GM18498 (cell line): ENCODE measurements at regions not wholly inside any gene's neighbourhood (a gene's known extent, or its start where the extent isn't known, plus 50 kb on each side); places are given as distances from the start of the nearest gene placed in this dataset.

Source experiments
- ATAC-seq: cut with Tn5 transposase; IDR thresholded peaks from one replicate; pipeline ENCODE4 v1.9.1; 2021; ENCODE audit warnings: mild to moderate bottlenecking, moderate library complexity; ENCODE audit not compliant: unreplicated experiment

DNA sequence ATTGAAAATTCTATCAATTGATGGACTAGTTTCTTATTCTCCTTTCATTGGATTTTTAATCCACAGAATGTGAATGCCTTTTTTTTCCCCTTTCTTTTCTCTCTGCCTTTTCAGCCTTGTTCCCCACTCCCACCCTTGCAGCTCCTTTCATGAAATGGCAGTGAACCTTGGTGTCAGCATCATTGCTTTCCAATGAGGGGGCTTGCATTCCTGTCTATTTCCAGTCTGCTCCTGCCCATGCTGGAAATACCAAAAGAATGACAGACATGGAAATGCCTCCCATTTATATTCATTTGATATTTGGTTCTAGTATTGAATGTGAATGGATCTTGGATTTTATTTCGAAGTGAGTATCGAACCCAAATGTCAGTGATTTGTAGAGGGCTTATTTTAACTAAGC lies 162.7 kb upstream of the SGCD start:
- no peak for ATAC-seq

DNA sequence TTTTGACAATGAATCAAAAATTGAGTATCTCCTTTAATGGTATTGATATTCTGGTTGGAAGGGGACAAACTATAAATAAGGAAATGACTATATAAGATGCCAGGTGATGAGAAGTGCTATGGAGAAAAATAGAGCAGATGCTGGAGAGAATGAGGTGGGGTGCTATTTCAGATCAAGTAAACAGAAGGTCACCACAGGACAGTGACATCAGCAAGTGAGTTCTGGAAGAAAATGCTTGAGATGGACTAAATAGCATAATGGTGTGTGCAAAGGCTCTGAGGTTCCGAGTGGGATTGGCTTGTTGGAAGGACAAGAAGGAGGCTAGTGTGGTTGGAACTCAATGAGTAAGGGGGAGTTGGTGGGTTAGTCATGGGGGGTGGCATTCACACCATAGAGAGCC lies 157.5 kb upstream of the SGCD start:
- ATAC-seq: no peak

DNA sequence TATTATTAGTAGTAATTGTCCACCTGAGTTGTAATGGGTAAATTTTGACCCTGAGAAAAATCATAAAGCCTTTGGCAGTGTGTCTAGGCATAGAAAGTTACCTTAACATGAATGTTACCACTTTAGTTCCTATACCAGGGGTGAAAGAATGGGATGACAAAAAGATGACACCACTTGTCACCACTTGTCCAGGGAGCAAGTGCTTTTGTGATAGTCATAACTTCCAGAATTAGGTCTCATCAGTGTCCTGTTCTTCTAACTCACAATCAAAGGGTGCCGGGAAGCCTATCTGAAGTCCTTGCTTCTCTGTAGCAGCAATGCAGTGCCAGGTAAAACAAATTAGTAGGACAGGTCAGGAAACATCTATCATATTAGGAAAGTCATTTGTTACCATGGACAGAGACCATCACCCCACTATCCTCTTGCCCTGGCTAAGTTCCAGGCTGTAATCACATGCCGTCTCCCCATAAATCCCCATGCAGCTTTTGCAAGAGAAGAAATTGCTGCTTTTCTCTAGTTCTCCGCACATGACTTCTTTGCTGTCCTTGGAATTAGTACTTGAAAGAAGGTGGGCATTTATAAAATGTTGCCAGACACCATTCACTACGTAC lies 156.5 kb upstream of the SGCD start:
- no peak for ATAC-seq

DNA sequence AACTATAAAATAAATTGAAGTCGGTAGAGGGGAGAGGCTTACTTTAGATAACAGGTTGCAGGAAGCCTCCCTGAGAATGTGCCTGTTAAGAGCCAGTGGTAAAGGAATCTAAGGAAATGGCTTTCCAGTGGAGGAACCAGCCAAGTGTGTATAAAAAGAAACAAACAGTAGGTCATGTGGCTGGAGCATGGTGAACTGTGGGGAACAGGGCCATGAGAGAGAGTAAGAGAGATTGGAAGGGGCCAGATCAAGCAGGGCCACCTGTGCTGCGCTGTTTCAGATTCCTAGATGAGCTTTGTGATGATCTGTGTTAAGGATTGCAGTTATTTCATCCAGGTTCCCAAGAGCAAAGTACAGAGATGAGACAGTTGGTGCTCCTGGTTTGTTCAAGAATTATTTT lies 152.7 kb upstream of the SGCD start:
- no peak for ATAC-seq

DNA sequence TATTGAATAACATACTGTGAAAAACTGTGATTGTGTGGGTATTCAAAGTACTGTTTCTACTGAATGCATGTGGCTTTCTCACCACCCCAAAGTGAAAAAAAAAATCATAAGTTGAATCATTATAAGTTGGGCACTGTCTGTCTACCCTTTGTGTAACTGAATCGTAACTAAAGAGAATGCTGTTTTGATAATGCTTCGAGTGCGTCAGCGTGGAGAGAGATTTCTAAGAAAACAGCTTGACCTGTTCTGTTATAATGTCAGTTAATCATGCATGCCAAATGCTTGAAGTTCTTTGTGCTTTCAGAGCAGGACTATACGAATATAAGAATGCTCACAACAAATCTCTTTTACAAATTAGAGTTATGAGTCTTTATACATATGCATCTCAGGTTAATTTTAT lies 148.8 kb upstream of the SGCD start:
- ATAC-seq: no peak

DNA sequence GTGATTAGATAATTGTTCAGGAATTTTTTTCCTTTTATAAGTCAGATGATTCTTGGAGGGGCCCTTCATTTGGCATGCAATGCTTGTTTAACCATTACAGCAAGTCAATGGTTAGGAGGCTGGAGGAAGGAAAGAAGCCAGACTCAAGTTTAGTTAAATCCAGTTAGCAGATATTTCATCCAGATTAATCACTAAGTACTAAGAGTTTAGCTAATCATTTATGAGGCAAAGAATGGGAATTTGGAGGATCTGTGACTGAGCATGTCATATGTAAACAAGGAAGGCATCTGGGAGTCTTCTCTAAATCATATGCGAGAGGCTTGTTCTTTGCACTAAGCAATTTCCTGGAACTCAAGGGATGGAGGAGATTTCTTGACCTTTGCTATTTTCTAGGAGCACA lies 145.3 kb upstream of the SGCD start:
- ATAC-seq: no peak

DNA sequence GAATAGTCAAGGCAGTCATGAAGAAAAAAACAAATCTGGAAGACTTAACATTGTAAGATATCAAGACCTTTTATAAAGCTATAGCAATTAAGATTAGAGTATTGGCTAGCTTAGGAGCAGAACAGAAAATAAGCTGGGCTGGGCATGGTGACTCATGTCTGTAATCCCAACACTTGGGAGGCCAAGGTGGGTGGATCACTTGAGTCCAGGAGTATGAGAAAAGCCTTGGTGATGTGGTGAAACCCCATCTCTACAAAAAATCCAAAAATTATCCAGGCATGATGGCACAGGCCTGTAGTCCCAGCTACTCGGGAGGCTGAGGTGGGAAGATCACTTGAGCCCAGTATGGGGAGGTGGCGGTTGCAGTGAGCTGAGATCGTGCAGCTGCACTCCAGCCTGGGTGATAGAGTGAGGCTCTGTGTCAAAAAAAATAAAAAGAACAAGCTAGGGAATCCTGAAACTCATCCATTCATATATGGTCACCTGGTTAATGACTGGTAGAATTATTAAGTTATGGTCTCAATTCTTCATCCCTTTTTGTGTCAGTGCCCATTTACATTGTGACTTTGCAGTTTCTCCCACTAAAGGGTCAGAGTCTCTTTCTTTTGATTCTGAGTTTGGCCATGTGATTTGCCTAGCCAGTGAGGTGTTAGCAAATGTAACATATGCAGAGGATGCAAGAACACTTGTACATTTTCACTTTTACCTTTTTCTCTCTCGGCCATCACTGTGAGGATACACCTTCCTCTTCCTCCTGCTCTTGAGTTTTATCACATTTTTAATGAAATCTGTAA lies 144.6 kb upstream of the SGCD start:
- ATAC-seq: no peak

DNA sequence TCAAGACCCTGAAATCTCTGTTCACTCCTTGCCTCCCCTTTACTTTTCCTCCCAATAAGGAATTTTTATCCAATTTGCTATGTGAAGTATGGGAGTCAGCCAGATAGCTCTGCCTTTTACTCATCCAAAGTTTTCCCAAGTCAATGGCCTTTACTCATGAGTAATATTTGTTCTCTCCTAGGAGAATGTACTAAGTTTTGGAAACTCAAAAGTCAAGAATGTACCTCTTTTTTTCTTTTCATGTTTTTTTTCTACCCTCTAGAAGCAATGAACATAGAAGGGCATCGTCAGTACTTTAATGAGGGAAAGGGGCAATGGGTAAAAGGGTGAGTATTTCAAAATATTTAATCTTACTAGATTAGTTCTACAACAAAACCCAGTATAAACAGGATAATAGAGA lies 140.2 kb upstream of the SGCD start:
- no peak for ATAC-seq

DNA sequence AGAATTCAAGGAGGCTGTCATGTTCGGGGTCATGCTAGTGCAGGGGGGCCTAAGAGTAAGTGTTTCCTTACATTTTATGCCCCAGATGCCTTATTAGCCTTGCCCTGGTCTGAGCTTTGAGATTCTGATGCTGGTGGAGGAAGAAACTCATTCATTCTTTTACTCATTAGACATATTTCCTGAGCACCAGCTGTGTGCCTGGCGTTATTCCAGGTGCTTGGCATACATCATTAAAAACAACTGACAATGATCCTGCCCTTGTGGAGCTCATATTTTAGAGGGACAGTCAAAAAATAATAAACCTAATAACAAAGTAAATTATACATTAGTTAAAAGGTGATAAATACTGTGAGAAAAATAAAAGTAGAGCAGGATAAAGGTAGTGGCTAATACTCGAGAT lies 138.9 kb upstream of the SGCD start:
- no peak for ATAC-seq

DNA sequence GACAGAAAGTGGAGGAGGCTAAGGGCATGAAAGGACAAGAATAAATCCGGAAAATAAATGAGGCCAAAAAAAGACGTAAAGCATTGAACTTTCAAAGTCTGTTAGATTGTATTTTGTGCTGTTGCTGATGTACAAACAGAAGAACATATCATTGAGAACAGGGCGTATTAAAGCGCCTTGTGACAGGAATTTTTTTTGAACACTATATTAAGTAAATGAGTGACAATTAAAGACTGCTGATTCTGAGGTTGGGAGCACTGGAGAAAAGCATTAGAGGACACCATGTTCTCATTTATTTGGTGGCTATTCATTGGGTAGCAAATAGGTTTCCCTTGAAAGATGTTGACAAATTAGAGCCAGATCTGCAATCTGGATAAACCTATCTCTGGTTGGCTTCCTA lies 137.3 kb upstream of the SGCD start:
- no peak for ATAC-seq

DNA sequence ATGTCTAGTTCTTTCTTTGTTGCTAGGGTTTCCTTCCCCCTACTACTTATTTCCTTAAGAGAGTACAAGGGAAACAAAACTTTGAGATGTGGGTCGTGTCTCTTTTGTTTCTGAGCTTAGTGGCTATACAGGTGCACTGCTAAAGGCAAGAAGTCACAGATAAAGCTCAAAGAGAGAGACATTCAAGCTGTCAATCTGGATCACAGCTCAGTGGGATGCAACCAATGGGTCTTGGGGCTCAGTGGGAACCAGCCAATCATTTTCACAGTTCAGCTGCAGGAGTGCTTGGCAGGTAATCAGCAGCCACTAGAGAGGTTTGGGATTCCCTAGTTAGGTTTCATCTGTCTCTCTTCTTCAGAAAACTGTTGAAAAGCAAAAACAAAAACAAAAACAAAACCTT lies 135.4 kb upstream of the SGCD start:
- ATAC-seq: no peak

DNA sequence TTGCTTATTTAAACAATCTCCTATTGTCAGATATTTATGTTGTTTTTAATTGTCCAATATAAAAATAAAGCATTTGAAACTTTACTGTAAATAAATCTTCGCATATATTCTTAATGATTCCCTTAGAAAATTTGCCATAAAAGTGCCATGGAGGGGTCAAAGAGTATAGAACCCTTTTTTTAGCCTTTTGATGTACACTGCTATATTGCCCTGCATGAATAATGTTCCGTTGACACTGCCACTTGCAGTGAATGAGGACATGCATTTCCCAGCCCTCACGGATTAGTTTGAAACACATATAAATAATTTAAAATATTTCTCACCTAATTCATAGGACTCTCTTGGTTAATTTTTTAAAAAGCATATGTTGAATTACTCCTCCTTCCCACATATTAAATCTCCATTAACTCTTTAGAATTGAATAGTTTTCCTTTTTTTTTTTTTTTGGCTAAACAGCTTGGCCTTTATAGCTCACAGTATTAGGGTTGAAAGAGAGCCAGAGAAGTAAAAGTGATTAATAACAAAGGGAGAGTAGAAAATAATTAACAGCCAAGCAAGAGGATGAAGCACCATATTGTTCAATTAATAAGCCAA lies 129.8 kb upstream of the SGCD start:
- ATAC-seq: no peak

DNA sequence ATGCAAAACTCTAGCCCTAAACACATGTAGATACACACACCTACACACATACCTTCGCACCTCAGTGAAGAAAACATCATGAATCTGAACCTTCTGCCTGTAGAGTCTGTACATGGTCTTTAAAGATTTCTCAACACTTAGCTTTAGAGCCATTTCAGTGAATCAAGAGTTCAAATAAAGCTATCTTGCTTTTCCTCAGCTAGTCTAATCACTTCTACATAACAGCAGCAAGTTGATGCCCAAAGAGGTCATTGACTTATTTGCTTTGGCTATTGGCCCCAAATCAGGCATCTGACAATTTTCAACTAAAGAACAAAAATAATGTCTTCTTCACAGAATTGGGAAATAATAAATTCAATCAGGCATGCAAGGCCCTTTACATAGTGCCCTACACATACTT lies 127.9 kb upstream of the SGCD start:
- ATAC-seq: no peak

DNA sequence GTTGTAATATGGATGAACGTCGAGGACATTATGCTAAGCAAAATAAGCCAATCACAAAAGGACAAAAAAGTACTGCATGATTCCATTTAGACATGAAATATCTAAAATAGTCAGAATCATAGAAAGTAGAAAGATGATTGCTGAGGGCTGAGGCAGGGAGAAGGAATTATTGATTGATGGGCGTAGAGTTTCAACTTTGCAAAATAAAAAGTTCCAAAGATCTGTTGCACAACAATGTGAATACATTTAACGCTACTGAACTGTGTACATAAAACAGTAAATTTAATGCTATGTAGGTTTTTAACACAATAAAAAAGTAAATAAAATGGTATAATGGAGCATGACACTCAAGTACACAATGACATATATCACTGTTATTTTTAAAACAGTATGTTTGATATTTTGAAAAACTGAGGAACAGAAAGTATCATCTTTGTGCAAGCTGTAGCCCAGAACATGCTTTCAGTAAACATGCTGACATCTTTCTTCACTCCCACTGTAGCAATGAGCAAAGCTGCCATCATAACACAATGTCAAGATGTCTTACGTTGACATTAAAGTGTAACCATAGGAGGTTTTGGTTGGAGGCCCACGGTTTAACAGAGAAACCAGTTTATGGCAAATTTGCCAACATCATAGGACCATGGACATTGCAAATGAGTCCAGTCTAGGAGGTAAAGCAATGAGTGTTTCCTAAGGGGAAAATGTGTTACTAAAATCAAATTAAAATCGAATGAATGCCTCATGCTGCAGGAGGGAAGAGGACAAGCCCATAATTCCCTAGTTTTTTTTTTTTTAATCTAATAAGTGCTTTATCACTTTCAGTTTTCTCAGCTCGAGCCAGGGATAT lies 125.8 kb upstream of the SGCD start:
- ATAC-seq: no peak

DNA sequence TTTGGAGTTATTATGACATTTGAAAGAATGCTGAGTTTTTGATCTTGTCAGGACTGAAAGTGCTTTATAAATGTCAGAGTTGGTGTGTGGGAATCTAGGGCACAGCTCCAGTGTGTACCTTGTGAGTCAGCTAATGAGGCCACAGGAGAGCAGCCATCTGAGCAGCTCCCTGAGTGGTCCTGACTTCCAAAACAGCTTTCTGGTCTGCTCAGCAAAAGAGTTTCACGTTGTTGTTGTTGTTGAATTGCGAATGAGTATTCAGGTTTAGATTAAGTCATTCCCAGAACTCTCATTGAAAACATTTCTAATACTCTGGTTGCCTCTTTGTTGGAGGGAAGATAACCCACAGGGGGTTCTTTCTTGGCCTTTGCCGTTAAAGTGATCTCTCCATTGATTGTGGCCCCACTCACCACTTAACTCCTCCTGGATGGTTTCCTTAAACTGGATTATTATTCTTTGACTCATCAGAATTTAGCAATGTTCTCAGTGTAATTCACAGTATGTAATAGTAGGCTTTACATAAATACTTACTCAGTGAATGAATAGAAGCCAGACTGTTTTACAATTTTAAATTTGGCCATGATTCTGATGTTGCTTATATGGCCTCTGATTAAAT lies 125.1 kb upstream of the SGCD start:
- no peak for ATAC-seq

DNA sequence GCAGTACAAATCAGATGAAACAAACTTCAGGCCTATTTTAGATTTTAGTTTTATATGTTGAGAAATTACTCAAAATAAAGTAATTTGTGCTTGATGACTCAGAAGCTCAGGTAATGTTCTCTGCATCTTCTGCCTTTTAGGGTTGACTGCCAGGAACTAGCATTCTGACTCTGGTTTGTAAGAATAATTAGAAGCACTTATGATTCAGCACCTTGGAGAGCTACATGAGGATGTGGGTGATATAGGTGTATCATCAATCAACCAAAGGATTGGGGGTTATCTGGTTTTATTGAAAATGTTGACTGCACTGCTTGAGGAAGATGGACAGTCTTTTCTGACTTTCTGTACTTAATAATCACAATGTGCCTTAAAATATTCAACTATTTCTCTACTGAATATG lies 118.7 kb upstream of the SGCD start:
- no peak for ATAC-seq

DNA sequence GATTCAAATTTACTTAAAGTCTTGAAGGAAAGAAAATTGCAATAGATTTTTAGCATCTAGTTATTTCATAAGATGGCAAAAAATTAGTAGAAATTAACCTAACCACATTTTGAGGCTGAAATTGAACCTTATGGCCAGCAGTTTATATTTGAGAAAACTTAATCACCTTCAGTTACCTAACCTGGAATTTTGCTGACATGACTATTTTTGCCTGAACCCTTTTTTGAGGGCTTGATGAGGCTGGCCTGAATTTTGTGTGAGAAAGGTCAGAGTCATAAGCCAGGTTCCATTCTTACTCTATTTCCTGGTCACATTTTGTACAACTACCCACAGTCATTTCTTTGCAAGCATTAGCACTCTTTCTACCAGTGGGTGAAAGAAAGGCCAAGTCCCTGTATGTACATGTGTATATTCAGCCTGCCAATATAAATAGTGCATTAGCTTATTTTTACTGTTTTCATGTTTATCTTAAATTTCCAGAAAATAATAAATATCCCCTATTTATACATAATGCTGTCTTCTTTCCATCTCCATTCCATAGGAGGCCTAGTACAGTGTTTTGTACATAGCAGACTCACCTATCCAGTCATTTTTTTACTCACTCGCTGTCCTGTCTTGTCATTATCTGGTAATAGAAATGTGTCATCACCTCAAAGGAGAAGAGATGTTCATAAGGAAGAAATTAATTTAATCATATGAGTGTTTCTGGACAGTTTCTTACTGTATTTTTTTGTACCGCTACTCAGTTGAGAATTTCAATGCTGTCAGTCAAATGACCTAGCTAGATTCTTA lies 108.4 kb upstream of the SGCD start:
- no peak for ATAC-seq

DNA sequence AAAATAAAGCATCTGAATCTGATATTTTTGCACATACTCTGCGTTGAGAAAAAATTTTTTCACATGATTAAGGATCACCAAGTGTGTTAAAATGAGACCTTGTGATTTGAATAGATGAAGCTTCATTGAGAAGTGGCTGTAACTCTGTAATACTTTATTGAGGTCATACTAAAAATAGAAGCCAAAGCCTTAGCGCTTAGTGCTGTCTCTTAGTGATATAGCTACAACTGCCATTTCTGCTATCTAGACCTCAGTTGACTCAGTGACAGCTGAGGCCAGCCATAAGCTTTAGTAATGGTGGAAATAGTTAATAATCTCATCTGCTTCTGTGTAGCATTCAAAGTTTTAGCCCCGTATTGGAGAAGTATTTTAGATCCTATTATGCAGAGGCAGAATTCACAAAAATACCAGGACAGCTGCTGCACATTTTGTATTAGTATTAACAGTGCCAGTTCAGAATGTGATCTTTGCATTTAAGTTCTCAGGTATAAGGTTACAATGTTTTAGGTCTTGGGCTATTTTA lies 107.4 kb upstream of the SGCD start:
- ATAC-seq: no peak

DNA sequence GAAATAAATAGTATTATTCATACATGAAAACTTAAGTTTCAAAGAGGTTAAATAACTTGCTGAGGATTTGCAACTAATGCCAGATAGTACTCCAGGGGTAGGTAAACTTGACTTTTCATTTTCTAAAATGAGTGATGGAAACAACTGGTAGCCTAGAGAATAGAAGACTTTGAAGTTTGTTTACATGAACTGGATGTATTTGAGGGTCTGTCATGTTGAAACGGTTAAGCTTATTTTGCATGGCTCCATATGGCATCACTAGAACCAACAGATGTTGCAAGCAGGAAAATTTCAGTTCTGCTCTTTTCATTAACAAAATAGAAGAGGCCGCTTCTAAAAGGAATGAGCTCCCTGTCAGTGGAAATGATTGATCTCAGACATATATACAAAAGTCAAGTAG lies 105.1 kb upstream of the SGCD start:
- ATAC-seq: no peak

DNA sequence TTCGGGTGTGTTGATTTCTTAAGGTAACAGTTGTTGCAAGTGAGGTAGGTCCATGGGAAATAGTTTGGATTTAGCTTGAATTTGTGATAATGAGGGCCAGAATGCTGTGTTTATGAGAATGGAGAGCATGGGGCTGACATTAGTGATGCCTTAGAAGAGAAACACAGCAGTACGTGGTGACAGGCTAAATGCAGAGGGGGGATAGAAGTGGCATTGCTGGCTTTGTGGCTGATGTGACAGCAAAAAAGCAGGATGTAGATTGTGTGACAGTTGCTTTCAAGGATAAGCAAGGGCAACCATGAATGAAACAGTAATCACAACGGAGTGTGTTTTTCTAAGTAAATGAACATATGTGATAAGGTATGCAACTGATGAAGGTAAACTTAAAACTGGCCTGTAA lies 103.4 kb upstream of the SGCD start:
- no peak for ATAC-seq
